Activated CD4-positive, alpha-beta T cell treated with anti-CD3 and anti-CD28 coated beads, Interleukin-2, amount 50 U/mL, for 48 hours (primary cell): ENCODE measurements at regions not wholly inside any gene's neighbourhood (a gene's known extent, or its start where the extent isn't known, plus 50 kb on each side); places are given as distances from the start of the nearest gene placed in this dataset.

Experiments
- DNase-seq, 2 experiments: peaks; one replicate each; pipeline ENCODE4 v3.0.0-alpha.2; 2020

- DNase-seq, result no peak
Observed at GRCh38 chr15:85847031-85847430, 52.3 kb upstream of the KLHL25 start.

DNA sequence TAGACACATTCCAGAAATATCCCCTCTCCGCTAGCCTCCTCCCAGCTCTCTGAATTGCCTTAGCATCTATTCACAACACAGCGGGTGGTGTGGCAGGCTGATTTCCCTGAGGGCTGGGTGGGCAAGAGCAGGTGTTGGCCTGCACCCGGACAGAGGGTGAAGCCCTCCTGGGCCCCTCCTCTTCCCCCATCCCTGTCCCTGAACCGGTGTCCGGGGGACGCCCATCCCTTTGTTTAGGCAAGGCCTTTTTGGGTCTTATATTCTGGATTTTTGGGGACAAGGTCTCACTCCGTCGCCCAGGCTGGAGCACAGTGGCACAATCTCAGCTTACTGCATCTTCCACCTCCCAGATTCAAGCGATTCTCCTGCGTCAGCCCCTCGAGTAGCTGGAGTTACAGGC, 55.2 kb upstream of the KLHL25 start:
- DNase-seq, result no peak

- DNase-seq, result no peak
Observed at GRCh38 chr15:85852969-85853368, 58.2 kb upstream of the KLHL25 start.

DNA sequence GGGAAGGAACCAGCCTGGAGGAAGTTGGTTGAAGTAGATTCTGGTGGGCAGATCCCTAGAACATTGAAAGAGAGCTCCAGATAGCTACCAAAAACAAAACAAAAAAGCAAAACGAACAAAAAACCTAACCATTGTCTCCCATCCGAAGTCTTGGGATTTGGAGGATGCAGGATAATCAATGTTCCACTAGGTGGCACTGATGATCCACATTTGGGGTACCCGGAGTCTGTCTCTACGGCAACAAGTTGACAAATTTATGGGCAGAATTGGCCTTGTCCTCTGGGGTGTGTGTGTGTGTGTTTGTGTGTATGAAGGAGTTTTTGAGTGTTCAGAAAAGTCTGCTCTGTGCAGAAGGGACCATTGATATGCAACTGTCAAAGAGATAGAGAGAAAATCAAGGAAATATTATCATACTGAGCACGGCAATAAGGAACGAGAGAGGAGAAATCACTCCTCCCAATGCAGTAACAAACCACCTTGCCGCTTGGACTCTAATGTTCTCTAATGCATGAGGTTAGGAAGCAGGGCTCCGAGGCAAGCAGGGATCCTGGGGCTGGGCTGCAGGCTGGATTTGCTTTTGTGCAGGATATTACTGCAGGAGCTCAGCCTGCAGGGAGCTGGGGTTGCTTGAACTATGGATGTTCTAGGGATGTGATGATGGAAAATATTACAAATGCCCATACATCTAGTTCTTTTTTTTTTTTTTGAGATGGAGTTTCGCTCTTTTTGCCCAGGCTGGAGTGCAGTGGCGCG, 59.8 kb upstream of the KLHL25 start:
- peak; percentile 29 to 46 for DNase-seq

GRCh38 chr15:85858586-85859375, 64.1 kb upstream of the KLHL25 start:
- DNase-seq, result peak; percentile 83 to 85

DNA sequence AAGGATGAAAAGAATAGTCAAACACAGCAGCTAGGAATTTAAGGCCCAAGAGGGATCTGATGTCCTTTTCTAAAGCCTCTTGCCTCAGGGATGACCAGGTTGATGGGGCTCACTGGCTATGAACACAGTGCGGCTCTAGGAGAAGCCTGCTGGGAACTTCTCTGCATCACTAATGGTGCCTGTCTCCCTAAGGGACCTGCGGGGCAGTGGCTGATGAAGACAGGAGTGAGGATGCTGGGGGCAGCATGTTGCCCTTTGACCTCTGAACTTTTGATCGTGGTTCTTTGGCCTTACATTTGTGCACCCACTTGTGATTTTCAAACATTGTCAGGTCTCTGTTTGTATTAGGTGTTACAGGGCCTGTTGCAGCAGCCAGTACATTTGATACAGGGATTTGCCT, 64.9 kb upstream of the KLHL25 start:
- no peak for DNase-seq

DNA sequence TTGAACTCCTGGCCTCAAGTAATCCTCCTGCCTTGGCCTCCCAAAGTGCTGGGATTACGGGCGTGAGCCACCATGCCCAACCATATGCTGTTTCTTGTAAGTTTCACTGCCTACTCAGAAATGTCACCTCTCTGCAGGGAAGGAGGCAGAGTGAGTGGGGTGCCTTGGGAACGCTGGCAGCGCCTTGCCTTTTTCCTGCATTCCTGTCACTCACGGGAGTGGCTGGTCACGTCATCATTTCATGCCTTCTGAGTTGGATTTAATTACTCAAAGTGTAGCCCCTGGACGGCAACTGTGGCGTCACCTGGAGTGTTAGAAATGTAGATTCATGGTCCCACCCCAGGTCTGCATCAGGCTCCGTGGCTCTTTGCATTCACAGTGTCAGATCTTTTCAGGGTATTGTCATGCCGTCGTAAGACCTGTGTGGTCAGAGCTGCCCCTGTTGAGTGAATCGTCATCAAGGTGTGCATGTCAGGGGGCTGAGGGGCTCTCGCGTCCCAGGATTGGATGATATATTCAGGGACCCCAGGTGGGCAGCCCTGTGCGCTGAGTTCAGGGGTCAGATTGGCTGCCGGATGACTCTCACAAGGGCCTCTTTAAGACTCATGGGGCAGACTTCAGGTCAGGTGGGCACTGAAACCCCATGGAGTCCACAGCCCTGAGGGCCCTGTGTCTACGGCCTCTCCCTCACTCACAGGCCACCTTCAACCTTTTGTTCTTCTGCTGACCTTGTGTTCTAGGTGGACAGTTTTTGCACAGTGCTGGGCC, 65.9 kb upstream of the KLHL25 start:
- no peak for DNase-seq

DNA sequence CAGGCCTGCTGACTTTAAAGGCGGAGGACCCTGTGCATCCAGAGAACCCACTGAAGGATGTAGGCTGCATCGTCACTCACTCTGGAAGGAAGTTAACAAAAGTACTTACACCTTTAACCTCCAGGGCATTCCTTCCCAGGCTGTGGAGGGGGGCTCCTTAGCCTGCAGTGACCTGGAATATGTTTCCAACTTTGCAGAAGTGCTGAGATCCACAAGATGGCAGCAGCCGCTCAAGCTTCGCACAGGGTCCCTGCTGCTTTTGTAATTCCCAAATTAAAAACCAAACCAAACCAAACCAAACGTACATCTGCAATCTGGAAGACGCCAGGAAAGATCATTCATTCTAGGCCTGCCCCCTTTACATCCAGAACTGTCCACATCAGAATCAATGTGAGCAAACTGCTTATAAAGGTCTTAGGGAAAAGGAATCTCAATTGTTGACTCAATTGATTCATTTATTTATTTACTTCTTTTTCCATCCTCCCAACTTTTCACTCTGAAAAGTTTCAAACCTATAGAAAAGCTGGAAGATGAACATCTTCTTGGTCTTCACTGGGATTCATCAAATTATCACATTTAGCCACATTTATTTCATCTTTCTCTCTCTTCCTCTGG, 70.5 kb upstream of the KLHL25 start:
- DNase-seq, result peak in 1 of 2 experiments; percentile 19

GRCh38 chr15:85867250-85867649, 72.5 kb upstream of the KLHL25 start:
- DNase-seq, result no peak

GRCh38 chr15:85869124-85869523, 74.4 kb upstream of the KLHL25 start:
- DNase-seq, result no peak

GRCh38 chr15:85870216-85871014, 75.7 kb upstream of the KLHL25 start:
- DNase-seq, result no peak

GRCh38 chr15:85871545-85871944, 76.8 kb upstream of the KLHL25 start:
- DNase-seq, result no peak

GRCh38 chr15:85872125-85872524, 77.4 kb upstream of the KLHL25 start:
- no peak for DNase-seq

GRCh38 chr15:85874236-85874635, 79.5 kb upstream of the KLHL25 start:
- no peak for DNase-seq

DNA sequence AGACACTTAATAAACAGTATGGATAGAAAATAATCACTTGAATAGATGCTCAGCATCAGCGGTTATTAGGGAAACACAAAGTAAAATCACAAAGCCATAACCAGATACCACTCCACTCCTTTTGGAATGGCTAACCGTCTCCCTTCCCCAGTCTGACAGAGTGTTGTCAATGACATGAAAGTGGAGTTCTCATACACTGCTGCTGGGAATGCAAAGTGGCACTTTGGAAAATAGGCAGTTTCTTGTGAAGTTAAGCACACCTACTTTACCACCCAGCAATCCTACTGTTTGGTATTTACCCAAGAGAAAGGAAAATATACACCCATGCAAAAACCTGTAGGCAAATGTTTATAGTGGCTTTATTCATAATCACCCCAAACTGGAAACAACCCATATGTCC, 81.0 kb upstream of the KLHL25 start:
- DNase-seq, result no peak

DNA sequence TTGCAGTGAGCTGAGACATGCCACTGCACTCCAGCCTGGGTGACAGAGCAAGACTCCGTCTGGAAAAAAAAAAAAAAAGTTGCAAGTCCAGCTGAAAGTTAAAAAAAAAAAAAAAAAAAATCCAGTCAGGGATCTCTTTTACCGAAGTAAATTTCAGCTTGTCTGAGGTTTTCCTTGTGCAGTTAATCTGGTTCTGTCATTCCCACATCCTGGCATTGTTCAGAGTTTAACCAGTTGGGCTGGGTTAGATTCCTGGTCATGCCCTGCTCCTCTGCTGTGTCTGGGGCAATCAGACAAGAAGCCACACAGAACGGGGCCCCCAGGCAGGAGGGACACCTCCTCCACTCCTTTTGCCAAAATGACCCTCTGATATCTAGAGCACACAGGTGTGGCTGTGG, 84.1 kb upstream of the KLHL25 start:
- DNase-seq, result no peak

DNA sequence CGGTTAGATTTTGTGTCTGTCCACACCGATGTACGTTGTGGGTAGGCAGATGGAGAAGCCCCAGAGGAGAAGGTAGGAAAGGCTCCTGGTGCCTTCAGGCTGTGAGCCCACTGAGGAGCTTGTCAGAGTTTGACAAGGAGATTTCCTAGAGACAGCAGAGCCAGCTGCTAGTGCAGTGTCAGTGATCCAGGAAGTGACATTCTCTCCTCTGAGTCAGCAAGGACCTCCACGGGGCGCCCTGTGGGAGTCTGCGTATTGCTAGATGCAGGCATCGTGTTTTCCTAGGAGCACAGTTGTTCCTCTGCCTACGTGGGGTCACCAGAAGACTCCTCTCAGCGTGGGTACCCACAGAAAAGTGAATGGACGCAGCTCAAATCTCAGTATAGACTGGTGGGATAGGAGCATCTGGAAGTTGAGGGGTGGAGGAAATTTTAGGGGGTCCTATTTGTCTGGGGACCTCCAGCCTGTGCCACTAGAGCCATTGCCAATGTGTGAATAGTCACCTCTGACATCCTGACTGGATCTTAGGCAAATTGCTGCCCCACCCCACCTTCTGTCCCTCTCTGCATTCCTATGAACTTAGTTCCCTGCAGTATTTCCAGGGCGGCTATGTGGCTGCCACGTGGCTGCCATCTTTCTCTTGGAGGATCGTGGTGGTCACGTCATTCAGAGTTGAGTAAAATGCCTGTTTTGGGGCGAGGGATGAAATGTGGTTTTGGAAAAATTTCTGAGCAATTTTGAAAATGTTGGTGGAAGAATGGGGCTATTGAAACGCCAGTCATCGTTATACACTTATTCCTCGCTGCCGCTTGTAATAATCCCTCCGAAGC, 84.8 kb upstream of the KLHL25 start:
- DNase-seq, result no peak

- DNase-seq, result no peak
Observed at GRCh38 chr15:85880501-85881190, 85.9 kb upstream of the KLHL25 start.

DNA sequence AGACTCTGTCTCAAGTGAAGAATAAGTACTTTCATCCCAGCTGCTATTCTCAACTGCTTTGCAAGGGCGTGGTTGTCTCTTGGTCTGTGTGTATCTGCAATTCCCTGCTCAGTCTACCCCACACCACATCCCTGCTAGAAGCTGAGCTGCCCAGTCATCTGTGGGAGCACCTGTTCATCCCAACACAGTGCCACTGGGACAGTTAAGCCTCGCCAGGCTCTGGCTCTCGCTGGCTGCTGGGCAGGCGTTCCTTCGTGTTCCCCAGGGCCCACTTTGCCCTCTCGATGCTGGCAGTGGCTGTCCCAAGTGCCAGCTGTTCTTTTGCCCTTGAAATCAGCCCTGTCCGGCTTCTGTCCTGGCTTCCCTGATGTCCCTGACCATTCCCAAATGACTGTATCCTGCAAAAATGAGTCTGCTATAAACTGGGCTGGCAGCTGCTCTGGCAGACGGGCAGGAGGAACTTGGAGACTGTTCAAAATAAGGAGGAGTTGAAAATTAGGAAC, 91.6 kb upstream of the KLHL25 start:
- DNase-seq, result no peak

DNA sequence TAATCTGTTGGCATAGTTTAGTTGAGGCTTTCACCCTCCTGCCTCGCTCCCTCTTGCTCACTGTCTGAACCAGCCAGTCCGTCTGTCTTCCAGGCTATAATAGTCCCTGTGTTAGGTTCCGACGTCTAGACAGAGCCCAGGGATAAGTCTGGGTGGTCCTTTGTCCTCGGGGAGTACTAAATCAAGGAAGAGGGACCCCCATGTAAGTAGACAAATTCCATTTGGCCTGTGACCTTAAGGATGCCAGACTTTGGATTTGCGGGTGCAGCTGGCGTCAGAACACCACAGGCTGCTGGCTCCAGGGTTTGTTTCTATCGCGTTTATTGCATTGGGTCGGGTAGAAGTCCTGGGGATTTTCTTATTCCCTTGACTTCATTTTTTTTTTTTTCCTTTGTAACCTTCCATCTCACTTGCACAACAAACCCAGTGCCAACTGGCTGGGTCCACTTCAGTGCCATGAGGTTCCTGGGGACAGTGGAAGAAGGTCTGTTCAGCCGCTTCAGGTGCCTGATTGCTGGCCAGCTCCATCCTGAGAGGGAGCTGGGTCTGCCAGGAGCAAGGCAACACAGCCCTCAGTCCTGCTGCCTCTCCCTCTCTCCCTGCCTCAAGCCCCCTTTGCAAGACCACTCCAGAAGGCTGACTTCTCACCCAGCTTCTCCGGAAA, 95.4 kb upstream of the KLHL25 start:
- DNase-seq, result no peak
